NCI-H526 (cell line): ENCODE measurements at regions not wholly inside any gene's neighbourhood (a gene's known extent, or its start where the extent isn't known, plus 50 kb on each side); places are given as distances from the start of the nearest gene placed in this dataset.

Source experiments
- DNase-seq, 2 experiments: peaks; one replicate each; lab custom pipeline; 2025; lab: John Stamatoyannopoulos, UW

DNA sequence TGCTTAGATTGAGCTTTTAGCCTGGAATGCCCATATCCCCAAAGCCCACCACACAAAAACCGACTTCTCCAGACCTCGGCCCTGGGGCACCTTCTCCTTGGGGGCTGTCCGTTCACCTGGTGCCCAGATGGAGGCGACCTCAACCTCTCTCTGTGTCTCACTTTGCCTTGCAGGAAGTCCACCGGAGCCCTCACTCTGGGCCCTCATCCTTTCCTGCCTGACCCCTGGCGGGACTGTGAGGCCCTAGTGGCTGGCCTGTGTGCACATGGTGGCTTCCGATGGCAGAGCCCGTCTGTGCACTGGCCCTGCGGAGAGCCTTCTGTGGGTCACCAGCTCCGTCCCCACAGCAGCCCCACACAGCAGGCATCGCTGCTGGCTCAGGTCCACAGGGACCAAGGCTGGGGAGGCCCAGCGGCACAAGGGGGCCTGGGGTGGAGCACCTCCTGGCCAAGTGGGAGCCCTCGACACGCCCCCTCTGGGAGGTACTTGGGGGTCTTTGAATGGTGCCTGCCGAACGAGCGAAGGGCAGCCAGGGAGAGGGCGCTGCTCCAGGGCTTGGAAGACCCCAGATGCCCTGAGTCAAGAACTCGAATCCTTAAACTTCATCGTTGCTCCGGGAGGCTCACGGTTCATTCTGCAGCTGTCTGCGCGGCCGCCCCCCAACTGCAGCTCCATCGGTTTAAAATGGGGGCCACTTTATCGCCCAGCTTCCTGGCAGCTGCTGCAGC lies 97.2 kb upstream of the ADRA2C start:
- DNase-seq = no peak

DNA sequence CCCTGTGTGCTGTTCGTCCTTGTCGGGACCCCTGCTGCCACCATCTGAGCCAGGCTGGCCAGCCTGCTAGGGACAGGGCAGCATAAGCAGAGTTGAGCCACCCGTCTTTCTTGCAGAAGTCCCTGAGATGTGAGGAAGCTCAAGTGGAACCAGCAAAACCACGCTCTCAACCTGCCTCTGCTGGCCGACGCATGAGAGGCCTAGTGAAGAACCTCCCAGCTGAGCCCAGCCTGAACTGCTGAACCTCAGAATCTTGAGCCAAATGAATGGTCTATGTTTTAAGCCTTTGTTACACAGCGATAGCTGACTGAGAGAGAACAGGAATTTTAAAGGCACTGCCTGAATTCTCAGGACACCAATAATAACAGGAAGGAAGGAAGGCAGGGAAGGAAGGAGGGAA lies 98.9 kb upstream of the ADRA2C start:
- DNase-seq = no peak

DNA sequence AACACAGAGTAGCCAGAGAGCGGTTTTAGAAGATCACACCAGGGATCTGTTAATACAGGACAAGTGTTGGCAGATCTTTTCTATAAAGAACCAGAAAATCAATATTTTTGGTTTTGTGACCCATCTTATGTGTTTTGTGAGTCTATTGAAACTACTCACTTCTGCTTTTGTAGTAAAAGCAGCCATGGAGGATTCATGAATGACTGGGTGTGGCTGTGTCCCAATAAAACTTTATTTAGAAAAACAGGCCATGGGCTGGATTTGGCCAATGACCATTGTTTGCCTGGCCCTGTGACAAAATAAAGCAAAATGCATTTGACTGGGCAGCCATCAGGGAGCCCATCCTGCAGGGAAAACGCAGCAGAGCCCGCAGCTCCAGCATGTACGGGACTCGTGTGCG lies 99.9 kb upstream of the ADRA2C start:
- DNase-seq = no peak

DNA sequence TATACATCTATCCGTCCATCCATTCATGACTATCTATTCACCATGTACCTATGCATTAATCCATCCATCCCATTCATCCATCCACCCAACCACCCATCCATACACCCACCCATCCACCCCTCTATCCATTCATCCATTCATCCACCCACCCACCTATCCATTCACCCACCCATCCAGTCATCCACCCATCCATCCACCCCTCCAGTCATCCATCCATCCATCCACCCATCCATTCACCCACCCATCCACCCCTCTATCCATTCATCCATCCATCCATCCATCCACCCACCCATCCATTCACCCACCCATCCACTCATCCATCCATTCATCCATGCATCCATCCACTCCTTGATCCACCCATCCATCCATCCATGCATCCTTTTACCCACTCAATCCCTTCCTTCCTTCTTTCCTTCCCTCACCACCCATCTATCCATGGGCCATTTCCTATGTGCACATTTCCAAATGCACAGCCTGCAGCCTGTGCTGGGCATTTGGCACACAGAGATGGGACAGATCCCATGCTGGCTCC lies 100.8 kb upstream of the ADRA2C start:
- DNase-seq = no peak

DNA sequence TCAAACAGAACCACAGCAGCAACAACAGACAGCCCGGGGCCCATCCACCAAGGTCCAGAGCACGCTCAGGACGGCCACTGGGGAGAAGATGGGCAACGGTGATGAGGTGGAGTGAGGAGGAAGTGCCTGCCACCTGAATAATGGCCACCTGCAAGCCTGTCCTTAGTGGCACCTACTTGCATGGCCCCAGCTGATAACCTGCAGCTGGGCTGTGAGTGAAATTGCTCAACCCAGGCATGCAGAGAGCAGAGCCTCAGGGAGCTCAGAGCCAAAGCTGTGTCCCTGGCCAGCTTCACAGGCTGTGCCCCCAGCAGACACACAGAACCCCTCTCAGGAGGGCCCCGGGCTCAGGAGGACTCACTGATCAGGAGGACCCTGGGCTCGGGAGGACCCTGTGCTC lies 102.4 kb upstream of the ADRA2C start:
- DNase-seq = no peak

DNA sequence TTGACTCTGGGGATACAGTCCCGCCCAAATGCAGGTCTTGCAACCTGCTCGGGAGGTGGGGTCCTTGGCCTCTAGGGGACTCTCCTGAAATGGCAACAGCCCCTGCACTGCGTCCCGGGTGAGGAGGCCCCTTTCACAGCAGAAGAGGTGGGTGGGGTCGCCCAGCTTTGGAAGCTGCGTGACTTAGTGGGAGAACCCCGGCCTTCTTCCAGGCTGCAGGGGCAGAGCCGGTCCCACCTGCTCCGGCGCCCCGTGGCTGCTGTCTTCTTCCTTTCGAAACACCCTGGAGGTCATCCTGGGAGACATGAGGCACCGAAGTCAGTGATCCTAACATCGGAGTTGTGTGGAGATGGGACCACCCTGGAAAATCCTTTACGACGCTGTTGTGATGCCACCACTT lies 103.7 kb upstream of the ADRA2C start:
- DNase-seq = no peak

DNA sequence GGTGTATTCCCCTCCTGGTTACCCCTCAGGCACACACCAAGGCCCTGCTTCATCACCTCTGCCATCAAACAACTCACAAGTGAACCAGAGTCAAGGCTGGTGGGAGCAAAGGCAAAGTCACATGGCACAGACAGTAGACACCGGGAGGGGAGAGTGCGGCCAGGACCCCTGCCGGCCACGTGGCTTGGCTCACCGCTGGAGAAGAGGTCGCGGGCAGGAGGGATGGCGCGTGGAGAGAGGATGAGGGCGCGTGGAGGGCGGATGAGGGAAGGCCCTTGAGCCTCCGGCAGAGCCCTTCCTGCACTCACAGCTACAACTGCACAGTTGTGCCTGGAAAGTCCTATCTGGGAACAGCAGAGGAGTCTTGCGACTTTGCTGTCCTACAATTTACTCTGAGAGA lies 104.2 kb upstream of the ADRA2C start:
- no peak for DNase-seq

DNA sequence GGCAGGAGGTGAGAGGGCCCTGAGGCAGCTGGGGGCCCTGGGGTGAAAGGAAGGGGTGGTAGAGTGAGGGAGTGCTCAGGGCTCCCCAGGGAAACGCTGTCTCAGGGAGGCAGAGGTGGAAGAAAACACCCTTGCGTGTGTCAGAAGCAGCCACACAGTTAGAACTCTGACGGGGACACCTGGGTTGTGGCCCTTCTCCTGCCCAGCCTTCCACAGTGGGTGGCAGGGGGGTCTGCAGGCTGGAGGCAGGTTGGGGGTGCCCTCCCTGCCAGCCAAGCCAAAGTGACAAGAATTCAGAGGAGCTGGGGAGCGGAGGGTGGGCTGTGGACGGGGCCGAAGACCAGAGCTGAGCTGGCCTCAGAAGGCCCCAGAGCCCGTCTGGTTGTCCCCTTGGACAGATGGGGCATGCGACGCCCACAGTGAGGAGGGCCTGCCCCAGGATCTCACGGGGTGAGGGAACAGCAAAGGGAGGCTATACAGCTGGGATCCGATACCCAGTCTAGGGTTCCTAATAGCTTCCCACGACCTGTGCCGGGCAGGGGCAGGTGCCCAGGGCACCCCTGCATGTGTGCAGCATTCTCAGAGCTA lies 105.2 kb upstream of the ADRA2C start:
- DNase-seq = no peak

DNA sequence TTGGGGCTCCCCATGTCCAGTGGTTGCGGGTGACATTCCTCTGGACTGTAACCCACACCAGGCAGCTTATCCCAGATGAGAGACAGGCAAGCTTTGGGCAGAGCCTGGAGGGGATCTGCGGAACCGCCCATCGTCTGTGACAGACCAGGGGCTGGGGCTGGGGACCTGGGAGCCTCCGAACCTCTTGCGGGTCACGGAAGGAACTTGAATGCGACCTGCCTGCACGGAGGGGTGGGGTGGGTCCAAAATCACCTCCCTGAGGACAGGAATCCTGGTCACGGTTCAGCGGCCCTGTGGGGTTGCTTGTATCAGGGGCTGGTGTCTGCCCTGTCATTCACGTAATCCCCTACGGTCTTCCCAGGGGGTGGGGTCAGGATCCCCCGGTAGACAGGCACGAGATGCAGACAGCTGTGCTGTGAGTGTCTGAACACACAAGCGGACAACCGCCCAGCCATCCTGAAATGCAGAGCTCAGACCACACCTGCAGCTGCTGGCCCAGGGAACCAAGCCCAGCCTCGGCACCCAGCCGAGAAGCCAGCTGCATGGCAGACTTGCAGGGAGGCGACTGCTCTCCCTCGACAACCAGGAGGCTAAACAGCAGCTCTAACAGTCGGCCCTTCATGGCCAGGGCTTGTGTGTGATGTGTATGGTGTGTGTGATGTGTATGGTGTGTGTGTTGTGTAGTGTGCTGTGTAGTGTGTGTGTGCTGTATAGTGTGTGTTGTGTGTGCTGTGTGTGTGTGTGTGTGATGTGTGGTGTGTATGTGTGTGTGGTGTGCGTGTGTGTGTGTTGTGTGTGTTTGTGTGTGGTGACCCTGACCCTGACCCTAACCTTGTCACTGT lies 105.9 kb upstream of the ADRA2C start:
- peak in 1 of 2 experiments; percentile 18 for DNase-seq

DNA sequence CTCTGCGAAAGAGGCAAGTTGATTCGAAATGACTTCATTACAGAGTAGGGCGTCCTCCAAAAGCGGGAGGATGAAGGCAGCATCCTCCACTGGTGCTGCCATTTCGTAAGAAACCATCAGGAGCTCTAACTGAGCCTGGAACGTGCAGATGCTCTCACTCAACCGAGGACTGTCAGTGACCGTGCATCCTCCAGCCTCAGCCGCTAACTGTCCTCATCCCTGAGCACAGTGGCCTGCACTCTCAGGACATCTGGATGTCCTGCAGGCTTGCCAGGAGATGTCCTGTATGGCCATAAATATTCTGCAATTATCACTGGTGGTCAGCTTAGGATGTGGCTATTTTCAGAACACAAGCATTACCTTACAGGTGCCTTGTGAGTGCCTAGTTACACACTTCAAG lies 107.1 kb upstream of the ADRA2C start:
- no peak for DNase-seq

DNA sequence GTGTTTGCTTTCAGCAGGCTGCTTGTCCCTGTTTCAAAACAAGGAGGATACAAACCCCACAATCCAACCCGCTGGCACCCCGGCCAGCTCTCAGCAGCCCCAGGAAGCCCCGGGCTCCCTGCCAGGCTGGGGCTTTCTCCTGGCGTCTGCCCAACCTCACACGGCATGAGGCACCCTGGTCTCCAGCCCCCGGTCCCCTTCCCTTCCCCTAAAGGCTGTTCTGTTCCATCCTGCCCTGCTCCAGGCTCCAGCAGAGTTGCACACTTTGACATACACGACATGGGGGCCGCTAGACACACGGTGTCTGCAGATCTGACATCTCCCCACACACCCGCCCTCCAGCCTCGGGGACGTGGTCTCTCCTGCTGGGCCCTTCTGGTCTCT lies 107.7 kb upstream of the ADRA2C start:
- no peak for DNase-seq

DNA sequence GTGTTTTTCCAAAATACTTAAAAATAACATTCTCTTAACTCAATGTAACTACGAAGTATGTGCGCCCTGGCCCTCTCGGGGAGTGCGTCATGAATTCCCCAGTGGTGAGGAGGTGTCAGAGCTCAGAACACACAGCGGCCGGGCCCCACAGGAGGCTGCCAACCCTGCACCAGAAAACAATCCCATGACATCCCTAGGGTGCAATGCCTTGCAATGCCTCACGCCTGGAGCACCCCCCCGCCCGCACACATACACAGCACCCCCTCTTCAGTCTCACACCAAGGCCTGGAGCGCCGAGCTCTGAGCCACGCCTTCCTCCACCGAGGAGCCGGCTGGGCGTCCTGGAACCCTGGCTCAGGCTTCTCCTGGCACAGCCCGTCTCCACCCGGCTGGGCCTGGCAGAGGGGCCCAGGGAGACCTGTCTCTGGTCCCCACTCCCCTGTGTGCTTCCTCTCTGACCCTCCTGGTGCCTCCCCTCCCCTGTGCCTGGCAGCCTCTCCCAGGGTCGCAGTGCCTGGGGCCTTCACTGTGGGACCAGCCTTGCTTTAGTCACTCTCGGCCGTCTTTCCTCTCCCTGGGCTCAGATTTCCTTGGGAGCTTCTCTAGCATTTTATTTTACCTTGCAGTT lies 108.2 kb upstream of the ADRA2C start:
- DNase-seq = no peak

DNA sequence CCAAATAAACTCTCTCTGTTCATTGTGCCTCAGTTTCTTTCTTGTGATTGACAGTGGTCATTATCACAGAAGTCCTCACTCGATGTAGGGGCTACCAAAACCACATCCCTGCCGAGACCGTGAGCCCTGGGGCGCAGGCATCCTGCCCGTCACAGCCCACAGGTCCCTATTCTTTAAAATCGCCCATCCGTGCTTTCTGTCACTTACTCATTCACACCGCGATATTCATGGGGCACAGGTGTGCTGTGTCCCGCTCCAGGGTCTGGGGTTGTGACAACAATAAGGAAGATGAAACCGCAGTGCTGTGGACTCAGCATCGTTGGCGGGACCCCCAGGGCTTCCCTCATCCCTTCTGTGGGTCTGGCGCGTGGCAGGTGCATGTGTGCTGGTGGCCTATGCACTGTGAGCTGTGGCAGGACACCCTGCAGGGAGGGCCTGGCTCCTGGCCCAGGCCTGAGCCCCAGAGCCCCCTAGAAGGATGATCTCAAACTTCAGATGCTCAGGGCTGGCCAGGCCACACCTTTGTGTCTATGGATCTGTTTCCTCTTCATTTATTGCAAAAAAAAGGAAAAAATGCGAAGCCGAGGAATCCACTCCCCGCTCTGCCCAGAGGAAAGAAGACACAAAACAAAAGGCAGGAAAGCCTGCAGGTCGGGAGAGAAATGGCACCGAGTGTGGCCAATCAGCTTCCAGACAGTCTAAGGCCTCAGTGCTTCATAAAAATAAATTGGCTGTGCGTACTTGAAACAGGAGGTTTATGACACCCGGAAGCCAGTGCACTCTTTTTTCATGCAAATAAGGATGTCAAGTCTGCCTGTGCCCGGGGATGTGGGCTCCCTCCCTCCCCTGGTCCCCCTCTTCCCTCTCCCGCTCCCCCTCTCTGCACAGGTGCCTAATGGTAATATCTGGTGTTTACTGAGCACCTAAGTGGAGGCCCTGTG lies 109.5 kb upstream of the ADRA2C start:
- peak; percentile 78 to 79 for DNase-seq

DNA sequence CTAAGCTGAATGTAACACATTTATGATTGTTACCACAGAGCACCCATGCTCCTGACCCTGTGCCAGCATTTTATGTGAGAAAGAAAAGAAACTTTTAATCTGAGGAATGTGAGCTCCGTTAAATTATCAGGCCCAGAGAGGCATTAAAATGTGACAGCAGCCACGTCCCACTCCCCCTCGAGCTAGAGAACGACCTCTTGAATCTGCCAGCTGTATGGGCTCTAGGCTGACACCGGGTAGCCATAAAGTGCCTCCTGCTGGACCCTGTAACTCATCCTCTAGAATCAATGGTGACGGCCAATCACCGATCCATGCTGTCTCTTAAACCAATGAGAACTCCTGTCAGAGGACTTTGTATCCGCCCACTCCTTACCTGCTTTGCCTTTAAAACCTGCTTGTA lies 110.2 kb upstream of the ADRA2C start:
- peak; percentile 86 to 93 for DNase-seq

DNA sequence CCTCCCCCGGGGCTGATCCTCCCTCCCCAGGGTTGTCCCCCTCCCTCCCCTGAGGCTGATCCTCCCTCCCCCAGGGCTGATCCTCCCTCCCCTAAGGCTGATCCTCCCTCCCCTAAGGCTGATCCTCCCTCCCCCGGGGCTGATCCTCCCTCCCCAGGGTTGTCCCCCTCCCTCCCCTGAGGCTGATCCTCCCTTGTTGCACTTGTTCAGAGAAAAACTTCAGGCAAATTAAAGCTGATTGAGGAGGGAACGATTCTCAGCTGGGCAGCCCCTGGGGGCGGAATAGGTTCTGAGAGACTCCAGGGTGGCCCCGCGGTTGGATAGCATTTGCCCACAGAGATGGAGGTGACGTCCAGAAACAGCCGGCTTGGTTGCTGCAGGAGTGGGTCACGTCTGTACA lies 110.7 kb upstream of the ADRA2C start:
- DNase-seq = peak in 1 of 2 experiments; percentile 42

DNA sequence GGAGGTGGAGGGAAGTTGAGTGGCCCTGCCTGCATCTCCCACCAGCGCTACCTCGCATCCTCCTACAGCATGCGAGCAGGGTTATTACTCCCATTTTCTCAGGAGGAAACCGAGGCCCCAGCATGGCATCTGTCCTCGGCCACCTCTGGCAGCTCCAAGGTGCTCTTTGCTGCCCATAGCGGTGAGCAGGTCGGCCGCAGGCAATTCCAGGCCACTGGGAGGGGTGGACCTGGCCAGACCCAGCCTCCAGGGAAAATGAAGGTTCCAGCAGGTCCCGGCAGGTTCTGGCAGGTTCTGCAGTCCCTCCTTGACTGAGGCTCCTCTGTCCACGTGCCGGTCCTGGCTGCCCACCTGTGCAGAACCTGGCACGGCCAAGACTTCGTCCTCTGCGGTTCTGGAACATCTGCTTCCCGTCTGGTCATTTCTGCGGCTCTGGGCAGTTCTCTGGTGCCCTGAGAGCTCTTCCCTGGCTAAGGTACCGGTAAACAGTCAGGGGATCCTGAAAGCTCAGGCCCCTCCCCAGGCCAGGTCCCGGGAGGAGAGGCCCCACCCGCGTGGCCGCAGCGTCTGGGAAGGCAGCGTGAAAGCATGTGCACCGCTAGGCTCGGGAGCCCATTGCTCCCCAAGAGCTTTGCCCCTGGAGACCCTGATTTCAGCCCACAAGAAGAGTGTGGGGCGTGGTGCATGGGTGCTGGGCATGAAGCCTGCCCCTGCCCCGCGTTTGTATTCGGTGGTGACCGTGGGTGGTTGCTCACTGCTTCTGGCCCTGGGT lies 112.0 kb upstream of the ADRA2C start:
- DNase-seq = no peak

DNA sequence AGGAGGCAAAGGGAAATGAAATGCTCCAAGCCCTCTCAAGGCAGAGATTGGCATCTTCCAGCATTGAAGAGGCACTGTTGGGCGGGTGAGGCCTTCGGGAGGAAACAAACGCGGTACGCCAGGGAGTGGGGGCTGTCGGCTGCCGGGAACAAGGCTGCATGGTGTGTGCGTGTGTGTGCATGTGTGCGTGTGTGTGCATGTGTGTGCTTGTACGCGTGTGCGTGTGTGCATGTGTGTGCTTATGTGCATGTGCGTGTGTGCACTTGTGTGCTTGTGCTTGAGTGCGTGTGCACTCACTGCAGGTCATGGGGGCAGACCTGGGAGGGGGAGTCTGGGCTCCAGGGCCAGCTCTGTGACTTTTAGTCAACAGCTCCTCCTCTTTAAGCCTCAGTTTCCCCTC lies 113.6 kb upstream of the ADRA2C start:
- DNase-seq = no peak

DNA sequence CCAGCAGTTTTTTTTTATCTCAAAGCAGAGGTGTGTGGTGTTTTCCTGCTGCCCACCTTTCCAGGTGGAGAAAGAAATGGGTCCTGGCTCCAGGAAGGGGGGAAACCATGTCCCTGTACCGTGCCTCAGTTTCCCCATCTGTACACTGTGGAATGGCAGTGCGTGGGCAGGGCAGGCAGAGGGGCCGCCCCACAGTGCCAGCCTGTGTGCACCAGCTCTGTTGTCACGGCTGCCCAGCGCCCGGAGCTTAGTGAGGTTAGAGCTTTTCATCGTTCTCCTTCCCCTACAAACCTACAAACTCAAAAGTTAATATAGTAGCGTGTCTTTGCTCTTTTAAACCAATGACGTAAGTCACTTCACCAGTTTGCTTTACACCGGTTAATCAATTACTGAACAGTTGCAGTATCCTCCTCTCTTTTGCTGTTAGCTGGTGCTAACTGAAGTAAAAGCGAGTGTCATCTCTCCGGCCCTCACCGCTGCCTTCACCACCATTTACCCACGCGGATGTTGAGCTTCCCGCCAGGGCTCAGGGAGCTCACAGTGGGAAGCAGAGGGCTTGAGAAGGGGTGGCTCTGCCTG lies 114.8 kb upstream of the ADRA2C start:
- no peak for DNase-seq

DNA sequence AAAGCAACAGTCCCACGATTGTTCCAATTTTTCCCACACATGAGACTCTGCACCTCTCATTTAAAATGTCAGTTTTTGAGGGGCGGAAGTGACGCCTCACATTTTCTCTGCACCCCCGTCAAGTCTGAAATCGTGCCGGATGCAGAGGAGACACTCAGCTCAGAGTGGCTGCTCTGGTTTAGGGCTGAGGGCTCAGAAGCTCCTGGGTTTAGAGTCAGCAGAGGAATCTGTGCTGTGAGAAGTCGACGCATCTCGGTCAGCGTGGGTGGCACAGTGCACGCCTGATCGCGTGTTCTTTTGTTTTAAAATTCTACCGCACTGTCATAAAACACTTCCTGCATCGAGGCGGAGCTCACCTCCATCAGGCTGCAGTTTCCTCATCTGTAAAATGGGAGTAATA lies 116.7 kb upstream of the ADRA2C start:
- no peak for DNase-seq

DNA sequence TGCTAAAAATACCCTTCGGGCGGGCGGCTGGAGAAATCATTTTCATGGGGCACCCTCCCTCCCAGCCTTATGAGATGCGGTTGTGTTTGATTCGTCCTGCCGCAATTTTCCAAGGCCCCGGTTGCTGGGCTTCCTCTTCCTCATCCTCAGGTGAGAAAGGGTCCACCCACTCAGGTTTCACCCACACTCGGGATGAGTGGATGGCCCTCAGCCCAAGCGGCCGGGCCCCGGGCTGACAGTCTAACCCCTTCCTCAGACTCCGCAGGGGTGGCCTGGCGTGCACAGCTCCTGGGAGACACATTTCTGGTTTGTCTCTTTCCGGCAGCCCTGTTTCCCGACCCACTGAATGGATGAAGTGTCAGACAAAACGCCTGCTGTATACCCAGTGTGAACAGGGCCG lies 116.5 kb upstream of the LRPAP1 start:
- DNase-seq = no peak
